ENCODE measurements at regions not wholly inside any gene's neighbourhood (a gene's known extent, or its start where the extent isn't known, plus 50 kb on each side); places are given as distances from the start of the nearest gene placed in this dataset.

- Histone ChIP-seq H2AFZ (ENCODE audit: low read length) (no peak overlapping the region), H3K4me1 (ENCODE audit: insufficient read depth, low read length) (no peaks in the 10 kb centered on the region), H3K36me3 (ENCODE audit: insufficient read depth, low read length) (no peaks in the 10 kb centered on the region), H3K79me2 (ENCODE audit: insufficient read depth, low read length) (no peaks in the 10 kb centered on the region), H4K20me1 (ENCODE audit: insufficient read depth, low read length) (no peaks in the 10 kb centered on the region), H3K4me2 (ENCODE audit: insufficient read depth, low read length) (no peak overlapping the region), H3K27ac (ENCODE audit: low read depth, low read length) (no peak overlapping the region), H3K27me3 (ENCODE audit: insufficient read depth, low read length) (peaks cover 4% of the 10 kb centered on the region), H3K4me3 (ENCODE audit: insufficient read depth, low read length) (no peak overlapping the region), H3K9me3 (ENCODE audit: low read depth, low read length) (no peaks in the 10 kb centered on the region)
- DNase-seq (ENCODE audit: insufficient read length, low spot score, missing footprints): no peak
- TF ChIP-seq CTCF (IDR thresholded peaks at IDR 0.05; ENCODE audit: extremely low read depth, low read depth, low read length): no peak
Observed at GRCh38 chr9:119924736-119925135, 555.5 kb upstream of the BRINP1 start.

GRCh38 chr9:119917175-119917574 is 547.9 kb upstream of the BRINP1 start:
- no peak for DNase-seq (ENCODE audit: insufficient read length, low spot score, missing footprints)
- Histone ChIP-seq H3K27ac (ENCODE audit: low read depth, low read length) (no peak overlapping the region), H3K4me2 (ENCODE audit: insufficient read depth, low read length) (no peak overlapping the region), H2AFZ (ENCODE audit: low read length) (no peak overlapping the region), H3K4me3 (ENCODE audit: insufficient read depth, low read length) (no peak overlapping the region), H4K20me1 (ENCODE audit: insufficient read depth, low read length) (no peaks in the 10 kb centered on the region), H3K4me1 (ENCODE audit: insufficient read depth, low read length) (no peaks in the 10 kb centered on the region), H3K36me3 (ENCODE audit: insufficient read depth, low read length) (no peaks in the 10 kb centered on the region), H3K9me3 (ENCODE audit: low read depth, low read length) (no peaks in the 10 kb centered on the region), H3K79me2 (ENCODE audit: insufficient read depth, low read length) (no peaks in the 10 kb centered on the region), H3K27me3 (ENCODE audit: insufficient read depth, low read length) (no peaks in the 10 kb centered on the region)
- no peak for TF ChIP-seq CTCF (IDR thresholded peaks at IDR 0.05; ENCODE audit: extremely low read depth, low read depth, low read length)

- Histone ChIP-seq H3K9me3 (ENCODE audit: low read depth, low read length) (no peaks in the 10 kb centered on the region), H4K20me1 (ENCODE audit: insufficient read depth, low read length) (no peaks in the 10 kb centered on the region), H3K4me2 (ENCODE audit: insufficient read depth, low read length) (no peak overlapping the region), H3K36me3 (ENCODE audit: insufficient read depth, low read length) (no peaks in the 10 kb centered on the region), H3K27ac (ENCODE audit: low read depth, low read length) (no peak overlapping the region), H3K79me2 (ENCODE audit: insufficient read depth, low read length) (no peaks in the 10 kb centered on the region), H3K27me3 (ENCODE audit: insufficient read depth, low read length) (no peaks in the 10 kb centered on the region), H2AFZ (ENCODE audit: low read length) (no peak overlapping the region), H3K4me3 (ENCODE audit: insufficient read depth, low read length) (no peak overlapping the region), H3K4me1 (ENCODE audit: insufficient read depth, low read length) (no peaks in the 10 kb centered on the region)
- DNase-seq (ENCODE audit: insufficient read length, low spot score, missing footprints): no peak
- no peak for TF ChIP-seq CTCF (IDR thresholded peaks at IDR 0.05; ENCODE audit: extremely low read depth, low read depth, low read length)
Observed at GRCh38 chr9:119907056-119907455, 537.8 kb upstream of the BRINP1 start.

GRCh38 chr9:119905724-119906123 is 536.5 kb upstream of the BRINP1 start:
- TF ChIP-seq CTCF (IDR thresholded peaks at IDR 0.05; ENCODE audit: extremely low read depth, low read depth, low read length): no peak
- Histone ChIP-seq H3K4me2 (ENCODE audit: insufficient read depth, low read length) (no peak overlapping the region), H3K9me3 (ENCODE audit: low read depth, low read length) (no peaks in the 10 kb centered on the region), H4K20me1 (ENCODE audit: insufficient read depth, low read length) (no peaks in the 10 kb centered on the region), H3K36me3 (ENCODE audit: insufficient read depth, low read length) (no peaks in the 10 kb centered on the region), H2AFZ (ENCODE audit: low read length) (no peak overlapping the region), H3K27me3 (ENCODE audit: insufficient read depth, low read length) (no peaks in the 10 kb centered on the region), H3K27ac (ENCODE audit: low read depth, low read length) (no peak overlapping the region), H3K79me2 (ENCODE audit: insufficient read depth, low read length) (no peaks in the 10 kb centered on the region), H3K4me3 (ENCODE audit: insufficient read depth, low read length) (no peak overlapping the region), H3K4me1 (ENCODE audit: insufficient read depth, low read length) (no peaks in the 10 kb centered on the region)
- DNase-seq (ENCODE audit: insufficient read length, low spot score, missing footprints): no peak

Measured in osteoblast (primary cell).